ENCODE measurements at regions not wholly inside any gene's neighbourhood (a gene's known extent, or its start where the extent isn't known, plus 50 kb on each side); places are given as distances from the start of the nearest gene placed in this dataset.

GRCh38 chr11:88414981-88415413 is 77.5 kb upstream of the CTSC start:
- Histone ChIP-seq H3K9me3 (no peaks in the 10 kb centered on the region), H3K27ac (no peak overlapping the region), H3K36me3 (no peaks in the 10 kb centered on the region), H3K4me3 (no peak overlapping the region), H3K27me3 (no peaks in the 10 kb centered on the region), H3K4me1 (peaks cover 11% of the 10 kb centered on the region)
- DNase-seq (ENCODE audit: extremely low spot score in 2 of 2): no peak
- no peak for TF ChIP-seq POLR2AphosphoS5 (IDR thresholded peaks at IDR 0.05; ENCODE audit: insufficient read depth in 1 of 2, low read depth in 1 of 2)
- TF ChIP-seq POLR2A (IDR thresholded peaks at IDR 0.05): no peak
- no peak for TF ChIP-seq CTCF (IDR thresholded peaks at IDR 0.05)
- intact Hi-C loops (cut with DNase I): no loop called here

GRCh38 chr11:88414385-88414861 is 76.9 kb upstream of the CTSC start:
- DNase-seq (ENCODE audit: extremely low spot score in 2 of 2): no peak
- TF ChIP-seq CTCF (IDR thresholded peaks at IDR 0.05) (no peak), POLR2A (IDR thresholded peaks at IDR 0.05) (no peak), POLR2AphosphoS5 (IDR thresholded peaks at IDR 0.05; ENCODE audit: insufficient read depth in 1 of 2, low read depth in 1 of 2) (no peak)
- no peaks in the 10 kb centered on the region for H3K9me3 ChIP-seq
- H3K36me3 ChIP-seq: no peaks in the 10 kb centered on the region
- no peaks in the 10 kb centered on the region for H3K27me3 ChIP-seq
- intact Hi-C loops (cut with DNase I): no loop called here
- H3K4me1 ChIP-seq: peaks cover 11% of the 10 kb centered on the region
- no peak overlapping the region for H3K27ac ChIP-seq
- H3K4me3 ChIP-seq: no peak overlapping the region

- no peak overlapping the region for H3K27ac ChIP-seq
- no peak overlapping the region for H3K4me3 ChIP-seq
- H3K9me3 ChIP-seq: no peaks in the 10 kb centered on the region
- TF ChIP-seq CTCF (IDR thresholded peaks at IDR 0.05) (no peak), POLR2AphosphoS5 (IDR thresholded peaks at IDR 0.05; ENCODE audit: insufficient read depth in 1 of 2, low read depth in 1 of 2) (no peak), POLR2A (IDR thresholded peaks at IDR 0.05) (no peak)
- no peak for DNase-seq (ENCODE audit: extremely low spot score in 2 of 2)
- H3K27me3 ChIP-seq: no peaks in the 10 kb centered on the region
- intact Hi-C loops (cut with DNase I): no loop called here
- no peaks in the 10 kb centered on the region for H3K36me3 ChIP-seq
- H3K4me1 ChIP-seq: peaks cover 11% of the 10 kb centered on the region
These were observed 73.7 kb upstream of the CTSC start for GRCh38 chr11:88411265-88411664.

GRCh38 chr11:88410656-88411055 is 73.1 kb upstream of the CTSC start:
- Histone ChIP-seq H3K4me3 (no peak overlapping the region), H3K36me3 (no peaks in the 10 kb centered on the region), H3K27me3 (no peaks in the 10 kb centered on the region), H3K9me3 (no peaks in the 10 kb centered on the region), H3K4me1 (peaks cover 11% of the 10 kb centered on the region), H3K27ac (no peak overlapping the region)
- DNase-seq (ENCODE audit: extremely low spot score in 2 of 2): no peak
- no peak for TF ChIP-seq POLR2A (IDR thresholded peaks at IDR 0.05)
- TF ChIP-seq POLR2AphosphoS5 (IDR thresholded peaks at IDR 0.05; ENCODE audit: insufficient read depth in 1 of 2, low read depth in 1 of 2): peak in 1 of 2 donors; percentile 10
- no peak for TF ChIP-seq CTCF (IDR thresholded peaks at IDR 0.05)
- intact Hi-C loops (cut with DNase I): no loop called here

GRCh38 chr11:88410056-88410455 is 72.5 kb upstream of the CTSC start:
- no peak for DNase-seq (ENCODE audit: extremely low spot score in 2 of 2)
- Histone ChIP-seq H3K27me3 (no peaks in the 10 kb centered on the region), H3K36me3 (no peaks in the 10 kb centered on the region), H3K9me3 (no peaks in the 10 kb centered on the region), H3K27ac (no peak overlapping the region), H3K4me3 (no peak overlapping the region), H3K4me1 (peaks cover 9% of the 10 kb centered on the region)
- TF ChIP-seq POLR2A (IDR thresholded peaks at IDR 0.05) (no peak), POLR2AphosphoS5 (IDR thresholded peaks at IDR 0.05; ENCODE audit: insufficient read depth in 1 of 2, low read depth in 1 of 2) (no peak), CTCF (IDR thresholded peaks at IDR 0.05) (no peak)
- intact Hi-C loops (cut with DNase I): no loop called here
